HEK293 (cell line): ENCODE measurements at regions not wholly inside any gene's neighbourhood (a gene's known extent, or its start where the extent isn't known, plus 50 kb on each side); places are given as distances from the start of the nearest gene placed in this dataset.

Experiments used
- TCF7L2 ChIP-seq: IDR thresholded peaks from 2 replicates; pipeline ENCODE4 v1.6.1; 2011; ENCODE audit warnings: low read depth, mild to moderate bottlenecking, inconsistent platforms, low read length, moderate library complexity, borderline replicate concordance
- ZBTB21 ChIP-seq: fragments of 450-650 bp; formaldehyde crosslinking; IDR thresholded peaks from 2 replicates; pipeline ENCODE4 v1.5.1; 2017; ENCODE audit warnings: missing biosample characterization, missing genetic modification characterization
- TF ChIP-seq, protein P1 (sequence below): fragments of 450-650 bp; formaldehyde crosslinking; IDR thresholded peaks from 2 replicates; pipeline ENCODE4 v1.5.1; 2016; ENCODE audit warnings: missing biosample characterization, missing genetic modification characterization

DNA sequence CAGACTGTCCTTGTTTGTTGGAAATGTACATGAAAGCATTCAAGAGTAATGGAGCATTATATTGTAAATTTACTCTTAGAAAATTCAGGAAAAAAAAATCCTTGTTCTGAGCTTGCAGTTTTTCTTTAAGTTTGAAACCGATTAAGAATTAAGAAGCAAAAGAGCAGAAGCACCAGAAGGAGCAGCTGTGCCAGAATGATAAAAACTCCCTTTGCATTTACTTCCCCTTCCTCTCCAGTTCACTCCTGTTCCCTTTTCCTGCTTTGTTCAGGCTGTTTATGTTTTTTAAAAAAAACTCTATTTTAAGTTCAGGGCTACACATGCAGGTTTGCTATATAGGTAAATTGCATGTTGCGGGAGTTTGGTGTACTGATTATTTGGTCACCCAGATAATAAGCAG lies 90.3 kb downstream of the ATOH1 start:
- TF ChIP-seq, protein P1, sequence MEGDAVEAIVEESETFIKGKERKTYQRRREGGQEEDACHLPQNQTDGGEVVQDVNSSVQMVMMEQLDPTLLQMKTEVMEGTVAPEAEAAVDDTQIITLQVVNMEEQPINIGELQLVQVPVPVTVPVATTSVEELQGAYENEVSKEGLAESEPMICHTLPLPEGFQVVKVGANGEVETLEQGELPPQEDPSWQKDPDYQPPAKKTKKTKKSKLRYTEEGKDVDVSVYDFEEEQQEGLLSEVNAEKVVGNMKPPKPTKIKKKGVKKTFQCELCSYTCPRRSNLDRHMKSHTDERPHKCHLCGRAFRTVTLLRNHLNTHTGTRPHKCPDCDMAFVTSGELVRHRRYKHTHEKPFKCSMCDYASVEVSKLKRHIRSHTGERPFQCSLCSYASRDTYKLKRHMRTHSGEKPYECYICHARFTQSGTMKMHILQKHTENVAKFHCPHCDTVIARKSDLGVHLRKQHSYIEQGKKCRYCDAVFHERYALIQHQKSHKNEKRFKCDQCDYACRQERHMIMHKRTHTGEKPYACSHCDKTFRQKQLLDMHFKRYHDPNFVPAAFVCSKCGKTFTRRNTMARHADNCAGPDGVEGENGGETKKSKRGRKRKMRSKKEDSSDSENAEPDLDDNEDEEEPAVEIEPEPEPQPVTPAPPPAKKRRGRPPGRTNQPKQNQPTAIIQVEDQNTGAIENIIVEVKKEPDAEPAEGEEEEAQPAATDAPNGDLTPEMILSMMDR (tag by site-specific recombination): no peak
- TF ChIP-seq TCF7L2 (no peak), ZBTB21 (tag by site-specific recombination) (no peak)
